ENCODE measurements at regions not wholly inside any gene's neighbourhood (a gene's known extent, or its start where the extent isn't known, plus 50 kb on each side); places are given as distances from the start of the nearest gene placed in this dataset.

DNA sequence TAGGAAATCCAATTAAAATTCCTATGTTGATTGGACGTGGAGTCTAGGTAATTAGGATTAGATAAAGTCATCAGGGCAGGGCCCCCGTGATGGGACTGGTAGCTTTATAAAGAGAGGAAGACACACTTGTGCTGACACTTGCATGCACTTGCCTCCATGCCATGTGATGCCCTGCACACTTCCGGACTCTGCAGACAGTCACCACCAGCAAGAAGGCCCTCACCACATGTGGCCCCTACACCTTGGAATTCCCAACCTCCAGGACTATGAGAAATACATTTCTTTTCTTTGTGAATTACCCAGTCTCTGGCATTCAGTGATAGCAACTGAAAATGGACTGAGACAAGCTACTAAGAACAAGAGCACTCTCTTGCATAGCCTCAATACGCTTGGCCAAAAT, 90.6 kb downstream of the CRYGS start (continued):
- TF ChIP-seq, protein P1, sequence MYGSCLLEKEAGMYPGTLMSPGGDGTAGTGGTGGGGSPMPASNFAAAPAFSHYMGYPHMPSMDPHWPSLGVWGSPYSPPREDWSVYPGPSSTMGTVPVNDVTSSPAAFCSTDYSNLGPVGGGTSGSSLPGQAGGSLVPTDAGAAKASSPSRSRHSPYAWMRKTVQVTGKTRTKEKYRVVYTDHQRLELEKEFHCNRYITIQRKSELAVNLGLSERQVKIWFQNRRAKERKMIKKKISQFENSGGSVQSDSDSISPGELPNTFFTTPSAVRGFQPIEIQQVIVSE (CRISPR knock-in tag; IDR thresholded peaks at IDR 0.05; ENCODE audit: borderline replicate concordance): no peak

DNA sequence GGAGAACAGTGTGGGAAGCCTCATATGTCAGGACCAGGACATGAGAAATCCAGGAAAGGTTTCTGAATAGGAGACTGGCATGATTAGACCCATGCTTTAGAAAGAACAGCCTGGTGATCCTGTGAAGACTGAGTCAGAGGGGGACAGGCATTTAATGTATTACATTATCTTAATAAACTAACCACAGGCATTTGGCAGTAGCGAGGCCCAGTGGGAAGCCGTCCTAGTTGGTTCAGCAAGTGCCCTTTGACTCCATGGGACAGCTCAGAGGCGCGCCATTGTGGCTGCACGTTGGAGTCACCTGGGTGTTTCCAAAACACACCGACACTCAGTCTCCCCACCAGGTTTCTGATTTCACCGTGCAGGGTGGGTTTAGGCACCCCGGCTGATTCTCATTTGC, 90.5 kb upstream of the DGKG start:
- H3K36me3 Mint-ChIP-seq: no peaks in the 10 kb centered on the region
- no peak for TF ChIP-seq ZNF138 (CRISPR knock-in tag; conservative IDR thresholded peaks at IDR 0.05)
- no peak for TF ChIP-seq TP53 (CRISPR knock-in tag; IDR thresholded peaks at IDR 0.05)
- no peak for TF ChIP-seq MXD4 (CRISPR knock-in tag; IDR thresholded peaks at IDR 0.05; ENCODE audit: borderline replicate concordance)
- no peak for TF ChIP-seq EMX1 (CRISPR knock-in tag; IDR thresholded peaks at IDR 0.05)
- no peak for TF ChIP-seq JUN (CRISPR knock-in tag; IDR thresholded peaks at IDR 0.05)
- TF ChIP-seq ERG (CRISPR knock-in tag; IDR thresholded peaks at IDR 0.05): no peak
- ChIA-PET CTCF (no interaction called here), POLR2A (no interaction called here)
- no peak for ATAC-seq
- peaks cover 4% of the 10 kb centered on the region; the same call in 1 of the 2 replicates for H3K4me1 Mint-ChIP-seq
- H3K9me3 Mint-ChIP-seq: no peaks in the 10 kb centered on the region
- no peaks in the 10 kb centered on the region for H3K27me3 Mint-ChIP-seq (ENCODE audit: low read depth)
- H3K27ac Mint-ChIP-seq: no peak overlapping the region
- no peak for DNase-seq (ENCODE audit: low spot score)
- no peak overlapping the region for H3K4me3 Mint-ChIP-seq

GRCh38 chr3:186451371-186451770, 89.3 kb upstream of the DGKG start:
- DNase-seq (ENCODE audit: low spot score) (no peak), ATAC-seq (no peak)
- ChIA-PET POLR2A (no interaction called here), CTCF (no interaction called here)
- H3K4me1 Mint-ChIP-seq: peaks cover 4% of the 10 kb centered on the region; the same call in 1 of the 2 replicates
- no peak for TF ChIP-seq ZNF532 (CRISPR knock-in tag; IDR thresholded peaks at IDR 0.05; ENCODE audit: borderline replicate concordance)
- no peak for TF ChIP-seq NFATC4 (CRISPR knock-in tag; IDR thresholded peaks at IDR 0.05)
- no peak for TF ChIP-seq ZBTB43 (CRISPR knock-in tag; IDR thresholded peaks at IDR 0.05)
- TF ChIP-seq FOXJ3 (CRISPR knock-in tag; IDR thresholded peaks at IDR 0.05; ENCODE audit: borderline replicate concordance): no peak
- TF ChIP-seq, protein P2, sequence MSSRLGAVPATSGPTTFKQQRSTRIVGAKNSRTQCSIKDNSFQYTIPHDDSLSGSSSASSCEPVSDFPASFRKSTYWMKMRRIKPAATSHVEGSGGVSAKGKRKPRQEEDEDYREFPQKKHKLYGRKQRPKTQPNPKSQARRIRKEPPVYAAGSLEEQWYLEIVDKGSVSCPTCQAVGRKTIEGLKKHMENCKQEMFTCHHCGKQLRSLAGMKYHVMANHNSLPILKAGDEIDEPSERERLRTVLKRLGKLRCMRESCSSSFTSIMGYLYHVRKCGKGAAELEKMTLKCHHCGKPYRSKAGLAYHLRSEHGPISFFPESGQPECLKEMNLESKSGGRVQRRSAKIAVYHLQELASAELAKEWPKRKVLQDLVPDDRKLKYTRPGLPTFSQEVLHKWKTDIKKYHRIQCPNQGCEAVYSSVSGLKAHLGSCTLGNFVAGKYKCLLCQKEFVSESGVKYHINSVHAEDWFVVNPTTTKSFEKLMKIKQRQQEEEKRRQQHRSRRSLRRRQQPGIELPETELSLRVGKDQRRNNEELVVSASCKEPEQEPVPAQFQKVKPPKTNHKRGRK (CRISPR knock-in tag; IDR thresholded peaks at IDR 0.05; ENCODE audit: borderline replicate concordance): no peak
- no peaks in the 10 kb centered on the region for H3K36me3 Mint-ChIP-seq
- H3K4me3 Mint-ChIP-seq: no peak overlapping the region
- H3K9me3 Mint-ChIP-seq: no peaks in the 10 kb centered on the region
- H3K27ac Mint-ChIP-seq: no peak overlapping the region
- H3K27me3 Mint-ChIP-seq (ENCODE audit: low read depth): no peaks in the 10 kb centered on the region

DNA sequence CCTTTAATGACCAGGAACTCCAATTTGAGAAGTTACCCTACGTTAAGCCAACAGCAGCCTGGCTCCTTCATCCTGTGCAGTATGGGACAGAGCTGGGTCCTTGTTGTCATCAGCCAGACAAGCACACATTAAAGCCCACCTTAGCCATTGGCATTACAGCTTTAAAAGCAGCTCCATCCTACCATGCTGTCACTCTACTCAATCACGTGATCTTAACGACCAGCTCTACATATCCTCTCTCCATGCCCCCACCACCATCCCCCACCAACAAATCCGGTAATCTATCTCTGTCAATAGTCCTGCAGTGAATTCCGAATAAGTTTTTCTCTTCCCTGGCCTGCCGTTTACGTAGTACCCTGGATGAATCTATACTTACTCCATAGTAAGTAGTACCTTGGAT, 82.9 kb upstream of the DGKG start:
- Mint-ChIP-seq H3K9me3 (no peaks in the 10 kb centered on the region), H3K27ac (no peak overlapping the region), H3K36me3 (no peaks in the 10 kb centered on the region), H3K4me3 (no peak overlapping the region), H3K4me1 (no peaks in the 10 kb centered on the region), H3K27me3 (ENCODE audit: low read depth) (no peaks in the 10 kb centered on the region)
- ATAC-seq (no peak), DNase-seq (ENCODE audit: low spot score) (no peak)
- CTCF ChIA-PET: no interaction called here
- POLR2A ChIA-PET: no interaction called here
- no peak for TF ChIP-seq ZNF671 (CRISPR knock-in tag; IDR thresholded peaks at IDR 0.05)
- TF ChIP-seq RELA (CRISPR knock-in tag; IDR thresholded peaks at IDR 0.05; ENCODE audit: borderline replicate concordance): no peak
- TF ChIP-seq FOXJ3 (CRISPR knock-in tag; IDR thresholded peaks at IDR 0.05; ENCODE audit: borderline replicate concordance): no peak
- TF ChIP-seq IRF2 (CRISPR knock-in tag; IDR thresholded peaks at IDR 0.05; ENCODE audit: borderline replicate concordance, low read depth): no peak
- TF ChIP-seq ZNF416 (CRISPR knock-in tag; IDR thresholded peaks at IDR 0.05): no peak
- no peak for TF ChIP-seq ATF1 (CRISPR knock-in tag; IDR thresholded peaks at IDR 0.05)
- TF ChIP-seq ZNF532 (CRISPR knock-in tag; IDR thresholded peaks at IDR 0.05; ENCODE audit: borderline replicate concordance): no peak
- TF ChIP-seq NR3C1 (CRISPR knock-in tag; conservative IDR thresholded peaks at IDR 0.05; ENCODE audit: low read depth): no peak

All from WTC11 (cell line).